Stimulated activated CD4-positive, alpha-beta T cell treated with anti-CD3 and anti-CD28 coated beads, Interleukin-15, amount 100 ng/mL, for 1 hour (primary cell): ENCODE measurements at regions not wholly inside any gene's neighbourhood (a gene's known extent, or its start where the extent isn't known, plus 50 kb on each side); places are given as distances from the start of the nearest gene placed in this dataset.
"Not testable (repeated sequence)": the region's sequence is repeated elsewhere in the genome, so short reads cannot be mapped to it uniquely, and the experiment has no call there.

Experiments
- DNase-seq, 2 donors: peaks; one replicate each; pipeline ENCODE4 v3.0.0-alpha.2; 2020; ENCODE audit warnings: low read depth in 1 of 2, low spot score in 1 of 2

DNA sequence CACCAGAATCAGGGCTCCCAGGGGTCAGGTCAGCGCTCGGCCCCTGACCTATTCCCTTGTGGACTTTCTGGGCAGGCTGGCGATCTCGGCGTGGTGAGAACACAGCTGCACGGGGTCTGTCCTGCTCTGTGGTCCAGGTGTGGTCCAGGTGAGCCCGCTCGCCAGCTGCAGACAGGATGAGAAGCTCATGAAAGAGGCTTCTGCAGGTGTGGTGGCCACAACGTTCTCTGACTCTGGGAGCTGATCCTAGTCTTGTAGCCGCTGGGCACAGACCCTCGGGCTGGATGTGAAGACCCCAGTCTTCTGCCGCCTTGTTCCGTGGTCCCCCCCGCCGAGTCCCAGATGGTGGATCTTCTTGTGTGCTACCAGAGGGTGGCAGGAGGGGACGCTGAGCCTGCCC lies 129.7 kb downstream of the RTP5 start:
- no peak for DNase-seq

DNA sequence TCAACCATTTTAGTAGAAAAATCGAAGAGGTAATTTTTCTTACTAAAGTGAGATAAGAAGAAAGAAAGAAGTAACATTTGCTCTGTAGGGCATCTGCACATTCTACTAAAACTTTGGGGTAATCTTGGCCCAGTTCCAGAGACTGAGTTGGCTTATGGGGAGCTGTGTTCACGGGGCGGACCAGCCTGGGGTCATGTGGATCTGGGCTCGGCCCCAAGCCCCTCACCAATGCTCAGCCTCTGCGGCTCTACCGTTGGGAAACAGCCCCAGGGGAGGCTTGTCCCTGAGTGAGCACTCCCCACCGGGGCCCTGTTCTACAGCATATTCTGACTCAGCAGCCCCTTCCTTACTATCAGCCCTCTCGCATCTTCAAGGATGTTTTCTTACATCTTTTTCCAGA lies 132.3 kb downstream of the RTP5 start:
- no peak for DNase-seq

- no peak for DNase-seq
These were observed 133.4 kb downstream of the RTP5 start for GRCh38 chr2:242002944-242003343.

DNA sequence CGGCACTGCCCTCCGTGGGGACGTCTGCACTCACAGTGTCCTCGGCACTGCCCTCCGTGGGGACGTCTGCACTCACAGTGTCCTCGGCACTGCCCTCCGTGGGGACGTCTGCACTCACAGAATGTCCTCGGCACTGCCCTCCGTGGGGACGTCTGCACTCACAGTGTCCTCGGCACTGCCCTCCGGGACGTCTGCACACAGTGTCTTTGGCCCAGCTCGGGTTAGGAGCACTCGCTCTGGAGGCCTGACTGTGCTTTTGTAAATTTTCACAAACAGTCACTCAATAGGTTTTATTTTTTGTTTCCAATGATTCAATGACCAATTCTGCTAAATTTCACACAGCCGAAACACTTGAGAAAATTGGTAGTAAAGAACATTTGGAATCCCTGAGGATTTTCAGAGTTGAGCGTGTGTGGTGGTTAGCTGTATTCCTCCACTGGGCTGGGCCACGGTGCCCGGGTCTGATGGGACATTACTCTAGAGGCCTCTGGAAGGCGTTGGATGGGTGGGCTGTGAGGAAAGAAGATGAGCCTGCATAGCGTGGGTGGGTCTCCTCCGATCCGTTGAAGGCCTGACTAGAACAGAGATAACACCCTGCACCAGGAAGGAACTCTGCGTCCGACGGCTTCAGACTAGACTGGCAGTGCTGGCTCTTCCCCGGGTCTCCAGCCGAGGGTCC lies 134.8 kb downstream of the RTP5 start:
- DNase-seq: no peak

DNA sequence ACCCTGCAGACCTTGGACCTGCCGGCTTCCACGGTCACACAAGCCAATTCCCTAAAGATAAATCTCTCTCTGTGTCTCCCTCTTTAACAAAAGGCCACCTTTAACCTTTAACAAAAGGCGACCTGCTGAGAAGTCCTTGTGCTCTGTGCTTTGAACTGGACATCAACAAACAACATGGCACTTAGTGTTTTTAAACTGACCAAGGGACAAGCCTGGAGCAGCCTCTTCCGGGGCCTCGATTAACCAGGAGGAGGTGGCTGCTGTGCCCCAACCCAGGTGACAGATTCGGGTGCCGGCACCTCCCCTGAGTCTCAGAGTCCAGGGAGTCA lies 135.3 kb downstream of the RTP5 start:
- DNase-seq: no peak

GRCh38 chr2:242006091-242006634 lies 136.6 kb downstream of the RTP5 start:
- not testable (repeated sequence) for DNase-seq

- DNase-seq: not testable (repeated sequence)
These were observed 139.4 kb downstream of the RTP5 start for GRCh38 chr2:242008908-242009307.

DNA sequence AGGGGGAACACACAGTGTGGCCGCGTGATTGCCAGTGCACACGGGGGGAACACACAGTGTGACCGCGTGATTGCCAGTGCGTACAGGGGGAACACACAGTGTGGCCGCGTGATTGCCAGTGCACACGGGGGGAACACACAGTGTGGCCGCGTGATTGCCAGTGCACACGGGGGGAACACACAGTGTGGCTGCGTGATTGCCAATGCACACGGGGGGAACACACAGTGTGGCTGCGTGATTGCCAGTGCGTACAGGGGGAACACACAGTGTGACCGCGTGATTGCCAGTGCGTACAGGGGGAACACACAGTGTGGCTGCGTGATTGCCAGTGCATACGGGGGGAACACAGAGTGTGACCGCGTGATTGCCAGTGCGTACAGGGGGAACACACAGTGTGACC lies 140.3 kb downstream of the RTP5 start:
- not testable (repeated sequence) for DNase-seq

DNA sequence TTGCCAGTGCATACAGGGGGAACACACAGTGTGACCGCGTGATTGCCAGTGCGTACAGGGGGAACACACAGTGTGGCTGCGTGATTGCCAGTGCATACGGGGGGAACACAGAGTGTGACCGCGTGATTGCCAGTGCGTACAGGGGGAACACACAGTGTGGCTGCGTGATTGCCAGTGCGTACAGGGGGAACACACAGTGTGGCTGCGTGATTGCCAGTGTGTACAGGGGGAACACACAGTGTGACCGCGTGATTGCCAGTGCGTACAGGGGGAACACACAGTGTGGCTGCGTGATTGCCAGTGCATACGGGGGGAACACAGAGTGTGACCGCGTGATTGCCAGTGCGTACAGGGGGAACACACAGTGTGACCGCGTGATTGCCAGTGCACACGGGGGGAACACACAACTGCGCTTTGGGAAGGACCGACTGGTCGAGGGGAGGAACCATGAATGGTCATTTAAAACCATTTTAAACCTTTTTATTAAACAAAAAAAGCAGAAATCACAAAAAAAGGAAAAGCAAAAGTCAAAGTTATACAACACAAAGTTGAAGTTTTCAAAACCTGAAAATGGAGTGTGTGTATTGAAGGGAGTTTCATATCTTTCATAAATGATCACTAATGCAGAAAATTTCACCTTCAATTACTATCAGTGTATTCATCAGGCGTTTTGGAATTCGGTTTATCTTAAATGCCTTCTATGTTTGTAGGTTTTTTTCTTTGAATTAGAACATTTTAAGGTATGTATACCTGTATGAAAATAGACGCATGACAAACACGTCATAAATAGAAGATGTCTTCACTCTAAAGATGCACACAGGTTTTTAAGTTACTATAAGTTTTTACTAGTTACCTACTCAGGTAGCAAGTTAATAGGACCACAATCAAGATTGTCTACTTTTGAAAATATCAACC lies 141.0 kb downstream of the RTP5 start:
- DNase-seq: not testable (repeated sequence)

DNA sequence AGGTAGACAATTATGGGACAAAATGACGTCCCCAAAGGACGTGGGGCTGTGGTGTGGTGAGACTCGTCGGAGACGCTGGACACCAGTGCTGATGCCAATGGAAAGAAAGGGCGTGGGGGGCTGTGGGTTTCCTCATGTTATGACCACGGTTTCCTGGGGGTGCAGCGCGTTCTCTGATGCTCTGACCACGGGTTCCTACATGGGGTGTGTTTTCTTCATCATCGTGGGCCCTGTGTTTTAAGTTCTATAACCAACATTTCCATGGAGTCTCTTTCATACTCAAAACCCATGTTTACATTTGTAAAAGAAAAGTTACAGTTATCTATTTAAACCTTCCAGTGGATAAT lies 141.6 kb downstream of the RTP5 start:
- DNase-seq: no peak

DNA sequence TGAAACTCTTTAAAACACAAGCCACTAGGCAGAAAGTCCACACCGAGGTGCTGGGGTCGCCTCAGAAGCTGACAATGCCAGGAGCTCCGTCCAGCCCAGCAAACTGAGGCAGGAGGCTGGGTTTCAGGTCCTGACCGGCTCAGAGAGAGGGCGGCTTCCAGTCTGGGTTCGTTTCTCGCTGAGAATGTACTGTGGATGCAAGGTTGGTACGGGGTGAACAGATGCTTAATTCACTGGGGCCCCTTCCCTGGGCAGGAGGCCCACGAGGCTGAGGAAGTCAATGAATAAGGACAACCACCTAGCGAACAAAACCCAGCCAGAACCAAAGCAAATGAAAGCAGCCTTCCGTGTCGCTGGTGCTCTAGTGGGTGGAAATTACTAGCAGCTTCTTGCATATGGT lies 142.0 kb downstream of the RTP5 start:
- no peak for DNase-seq

DNA sequence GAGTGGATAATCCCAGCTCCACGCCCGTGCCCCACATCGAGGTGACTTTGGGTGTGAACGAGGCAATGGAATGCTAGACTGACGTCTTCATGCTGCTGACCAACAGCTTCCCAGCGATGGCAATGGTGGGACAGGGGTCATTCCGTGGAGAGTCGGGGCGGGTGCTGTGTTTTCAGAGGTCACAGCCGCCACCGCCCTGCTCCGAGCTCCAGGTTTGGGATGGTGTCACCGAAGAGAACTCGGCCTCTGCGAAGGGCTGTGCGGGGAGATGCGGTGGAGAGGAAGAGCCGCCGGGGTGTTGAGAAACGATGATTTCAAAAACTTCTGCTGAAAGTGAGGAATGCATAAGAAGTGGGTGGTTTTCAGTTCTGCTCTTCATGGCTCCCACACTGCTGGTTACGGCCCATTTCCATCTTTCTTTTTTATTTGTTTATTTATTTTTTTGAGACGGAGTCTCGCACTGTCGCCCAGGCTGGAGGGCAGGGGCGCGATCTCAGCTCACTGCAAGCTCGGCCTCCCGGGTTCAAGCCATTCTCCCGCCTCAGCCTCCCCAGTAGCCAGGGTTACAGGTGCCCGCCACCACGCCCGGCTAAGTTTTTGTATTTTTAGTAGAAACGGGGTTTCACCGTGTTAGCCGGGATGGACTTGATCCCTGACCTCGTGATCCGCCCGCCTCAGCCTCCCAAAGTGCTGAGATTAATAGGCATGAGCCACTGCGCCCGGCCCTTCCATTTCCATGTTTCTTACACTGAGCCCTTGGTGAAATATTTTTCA lies 142.6 kb downstream of the RTP5 start:
- no peak for DNase-seq

GRCh38 chr2:242012956-242013764 lies 143.6 kb downstream of the RTP5 start:
- no peak for DNase-seq

DNA sequence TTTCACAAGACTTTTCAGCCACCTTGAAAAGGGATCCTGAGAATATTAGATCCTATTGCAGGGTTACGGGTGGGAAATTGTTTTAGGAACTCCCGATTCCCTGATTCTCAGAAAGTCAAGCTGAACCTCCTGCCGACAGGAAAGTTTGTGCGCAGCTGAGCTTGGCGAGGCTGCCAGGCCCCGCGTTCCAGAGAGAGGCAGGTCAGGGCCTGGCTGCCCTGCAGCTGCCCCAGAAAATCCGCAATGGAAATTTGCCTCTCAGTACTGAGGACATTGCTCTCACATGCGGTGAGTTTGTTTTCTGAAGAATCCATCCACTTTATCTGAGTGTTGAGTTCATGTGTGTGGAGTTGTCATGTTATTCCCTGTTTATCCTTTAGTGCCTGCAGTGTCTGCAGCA lies 144.2 kb downstream of the RTP5 start:
- no peak for DNase-seq

DNA sequence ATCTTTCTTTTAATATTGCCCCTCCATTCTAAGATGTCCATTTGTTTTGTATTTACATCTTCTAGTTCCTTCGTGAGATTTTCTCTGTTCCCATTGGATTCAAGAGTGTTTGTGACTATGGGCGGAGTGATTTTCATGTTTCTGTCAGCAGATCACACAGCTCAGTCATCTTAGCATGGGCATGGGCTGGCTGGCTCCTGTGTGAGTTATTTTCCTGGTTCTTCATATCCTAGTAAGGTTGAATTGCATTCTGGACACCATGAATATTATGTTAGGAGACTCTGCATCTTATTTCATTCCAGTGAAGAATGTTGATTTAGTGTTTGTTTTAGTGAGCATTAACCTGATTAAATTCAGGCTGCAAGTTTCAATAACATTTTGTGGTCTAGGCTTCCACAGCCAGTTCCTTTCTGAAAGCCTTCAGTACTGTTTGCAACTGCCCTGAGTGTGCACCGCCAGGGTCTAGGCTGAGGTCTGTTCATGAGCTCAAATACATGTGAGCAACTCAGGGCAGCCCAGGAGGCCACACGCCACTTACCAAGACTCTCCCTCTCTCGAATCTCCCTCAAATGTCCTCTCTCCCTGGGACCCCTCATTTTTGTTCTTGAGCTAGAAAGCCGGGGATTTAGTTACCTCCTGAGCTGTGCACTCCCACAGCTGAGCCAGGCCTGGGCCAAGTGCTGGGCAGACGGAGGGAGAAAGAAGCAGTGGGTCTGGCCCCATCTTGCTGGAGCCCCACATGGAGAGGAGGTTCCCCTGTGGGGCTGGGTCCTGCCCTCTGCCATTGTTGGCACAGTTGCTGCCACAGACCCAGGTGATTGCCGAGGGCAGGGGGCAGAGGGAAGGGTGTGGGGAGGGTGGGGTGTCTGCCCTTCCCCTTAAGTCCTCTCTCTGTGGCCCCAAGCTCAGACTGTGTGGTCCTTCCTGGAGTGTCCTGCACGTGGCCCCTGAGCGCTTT lies 145.9 kb downstream of the RTP5 start:
- no peak for DNase-seq

DNA sequence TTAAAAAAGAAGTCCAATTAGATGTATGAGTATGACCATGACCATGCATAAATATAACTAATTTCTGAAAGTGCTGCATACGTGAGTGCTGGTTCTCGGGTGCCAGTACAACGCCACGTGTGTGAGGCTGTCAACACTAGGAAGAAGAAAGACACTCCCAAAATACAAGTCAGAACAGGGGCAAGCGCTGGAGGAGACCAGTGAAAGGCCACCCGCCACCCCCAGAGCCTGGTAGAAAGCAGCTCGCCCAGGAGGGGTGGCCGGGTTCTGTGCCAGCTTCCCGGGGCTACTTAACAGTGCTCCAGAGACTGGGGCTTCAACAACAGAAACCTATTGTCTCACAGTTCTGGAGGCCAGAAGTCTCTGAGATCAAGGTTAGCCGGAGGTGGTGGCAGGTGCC lies 147.6 kb downstream of the RTP5 start:
- DNase-seq: no peak

- not testable (repeated sequence) for DNase-seq
These were observed 148.9 kb downstream of the RTP5 start for GRCh38 chr2:242018416-242018815.

DNA sequence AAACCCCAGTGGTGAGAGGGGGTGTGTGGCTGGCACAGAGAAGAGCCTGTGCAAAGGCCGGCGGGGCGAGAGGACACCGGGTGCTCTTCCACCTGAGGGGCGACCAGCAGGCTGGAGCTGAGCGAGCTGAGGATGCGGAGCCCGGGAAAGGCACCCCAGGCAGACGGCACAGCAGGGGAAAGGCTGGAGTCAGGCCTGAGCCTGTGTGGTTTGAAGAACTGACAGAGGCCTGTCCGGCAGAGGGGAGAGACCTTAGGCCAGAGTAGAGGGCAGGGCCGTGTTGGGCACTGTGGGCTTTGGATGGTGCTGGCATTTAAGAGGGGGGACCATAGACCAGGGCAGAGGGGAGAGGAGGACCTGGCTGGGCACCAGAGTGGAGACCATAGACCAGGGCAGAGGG lies 149.8 kb downstream of the RTP5 start:
- no peak for DNase-seq

DNA sequence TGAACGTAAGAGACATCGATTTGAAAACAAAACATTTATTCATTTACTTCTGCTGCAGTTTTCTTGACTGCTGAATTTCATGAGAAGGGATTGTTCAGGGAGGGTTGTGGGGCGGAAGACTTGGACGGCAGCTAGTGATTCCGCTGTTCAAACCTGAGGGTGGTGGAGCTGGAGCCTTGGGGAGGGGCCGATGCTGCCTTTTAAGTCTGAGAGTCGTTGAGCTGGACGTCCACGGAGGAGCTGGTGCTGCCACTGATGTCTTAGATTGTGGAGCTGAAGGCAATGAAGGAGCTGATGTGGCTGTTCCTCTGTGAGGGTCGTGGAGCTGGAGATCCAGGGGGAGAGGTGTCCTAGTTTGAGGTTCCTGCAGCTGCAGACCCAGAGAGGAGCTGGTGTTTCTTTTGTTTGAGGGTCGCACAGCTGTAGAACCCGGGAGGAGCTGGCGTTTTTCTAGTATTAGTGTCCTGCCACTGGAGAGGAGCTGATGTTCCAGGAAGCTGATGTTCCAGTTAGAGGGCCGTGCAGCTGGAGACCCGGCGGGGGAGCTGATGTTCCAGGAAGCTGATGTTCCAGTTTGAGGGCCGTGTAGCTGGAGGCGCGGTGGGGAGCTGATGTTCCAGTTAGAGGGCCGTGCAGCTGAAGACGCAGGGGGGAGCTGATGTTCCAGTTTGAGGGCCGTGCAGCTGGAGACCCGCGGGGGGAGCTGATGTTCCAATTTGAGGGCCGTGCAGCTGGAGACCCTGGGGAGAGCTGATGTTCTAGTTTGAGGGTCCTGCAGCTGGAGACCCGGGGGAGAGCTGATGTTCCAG lies 150.9 kb downstream of the RTP5 start:
- no peak for DNase-seq
